Activated CD4-positive, alpha-beta T cell treated with anti-CD3 and anti-CD28 coated beads, Interleukin-2, amount 10 ng/mL, durations not matched to agents 7 days and 5 days (primary cell): ENCODE measurements at regions not wholly inside any gene's neighbourhood (a gene's known extent, or its start where the extent isn't known, plus 50 kb on each side); places are given as distances from the start of the nearest gene placed in this dataset.
"Not testable (repeated sequence)": the region's sequence is repeated elsewhere in the genome, so short reads cannot be mapped to it uniquely, and the experiment has no call there.

Experiments used
- CTCF ChIA-PET: fragments of 350-600 bp; sonication (Branson Sonifier 250); formaldehyde crosslinking; loops from one replicate; lab custom pipeline; 2021; ENCODE audit warnings: antibody characterized with exemption; lab: Charles Lee
- POLR2A ChIA-PET: fragments of 350-600 bp; sonication (Branson Sonifier 250); formaldehyde crosslinking; loops from one replicate; lab custom pipeline; 2021; ENCODE audit warnings: antibody characterized with exemption; lab: Charles Lee
- DNase-seq: peaks from one replicate; pipeline ENCODE4 v3.0.0-alpha.2; 2020
- H3K27ac Mint-ChIP-seq: one replicate; pipeline ENCODE4 v1.8.0; 2021; ENCODE audit warnings: mild to moderate bottlenecking, moderate library complexity, mixed read lengths
- H3K27me3 Mint-ChIP-seq: one replicate; pipeline ENCODE4 v1.8.0; 2021; ENCODE audit warnings: mixed read lengths
- H3K36me3 Mint-ChIP-seq: one replicate; pipeline ENCODE4 v1.8.0; 2021; ENCODE audit warnings: low read depth, mixed read lengths
- H3K4me1 Mint-ChIP-seq: one replicate; pipeline ENCODE4 v1.8.0; 2021; ENCODE audit warnings: mixed read lengths
- H3K4me3 Mint-ChIP-seq: one replicate; pipeline ENCODE4 v1.8.0; 2021; ENCODE audit warnings: mild to moderate bottlenecking, moderate library complexity, mixed read lengths
- H3K9me3 Mint-ChIP-seq: one replicate; pipeline ENCODE4 v1.8.0; 2021; ENCODE audit warnings: mixed read lengths

GRCh38 chr7:26949319-26949718 is 84.9 kb upstream of the SKAP2 start:
- Mint-ChIP-seq H3K27me3 (peaks cover 15% of the 10 kb centered on the region), H3K27ac (no peak overlapping the region), H3K4me3 (no peak overlapping the region), H3K9me3 (no peaks in the 10 kb centered on the region), H3K36me3 (no peaks in the 10 kb centered on the region), H3K4me1 (no peaks in the 10 kb centered on the region)
- POLR2A ChIA-PET = no interaction called here
- CTCF ChIA-PET = interaction anchor here (1.1 kb wide), 1 partner anchor 214 kb away, joined by 4 read pairs; no protein-coding TSS in a partner anchor
- no peak for DNase-seq

- Mint-ChIP-seq H3K4me3 (no peak overlapping the region), H3K27ac (no peak overlapping the region), H3K36me3 (no peaks in the 10 kb centered on the region), H3K27me3 (peaks cover 15% of the 10 kb centered on the region), H3K9me3 (no peaks in the 10 kb centered on the region), H3K4me1 (no peaks in the 10 kb centered on the region)
- no peak for DNase-seq
- CTCF ChIA-PET = interaction anchor here (1.1 kb wide), 1 partner anchor 214 kb away, joined by 4 read pairs; no protein-coding TSS in a partner anchor
- POLR2A ChIA-PET = interaction anchor here (0.6 kb wide), 1 partner anchor 10 kb away, joined by 3 read pairs; no protein-coding TSS in a partner anchor
Observed at GRCh38 chr7:26948617-26949118, 84.3 kb upstream of the SKAP2 start.

- CTCF ChIA-PET = no interaction called here
- Mint-ChIP-seq H3K4me3 (no peak overlapping the region), H3K27ac (no peak overlapping the region), H3K9me3 (no peaks in the 10 kb centered on the region), H3K36me3 (no peaks in the 10 kb centered on the region), H3K27me3 (peaks cover 21% of the 10 kb centered on the region), H3K4me1 (no peaks in the 10 kb centered on the region)
- POLR2A ChIA-PET = no interaction called here
- DNase-seq = no peak
Observed at GRCh38 chr7:26944501-26945358, 80.3 kb upstream of the SKAP2 start.

- Mint-ChIP-seq H3K27me3 (peaks cover 6% of the 10 kb centered on the region), H3K36me3 (no peaks in the 10 kb centered on the region), H3K4me3 (no peak overlapping the region), H3K9me3 (no peaks in the 10 kb centered on the region), H3K4me1 (no peaks in the 10 kb centered on the region), H3K27ac (no peak overlapping the region)
- DNase-seq = no peak
- POLR2A ChIA-PET = no interaction called here
- CTCF ChIA-PET = no interaction called here
Observed at GRCh38 chr7:26937939-26938623, 73.7 kb upstream of the SKAP2 start.

- Mint-ChIP-seq H3K27me3 (peaks cover 4% of the 10 kb centered on the region), H3K9me3 (no peaks in the 10 kb centered on the region), H3K27ac (no peak overlapping the region), H3K4me1 (no peaks in the 10 kb centered on the region), H3K36me3 (no peaks in the 10 kb centered on the region), H3K4me3 (no peak overlapping the region)
- CTCF ChIA-PET = no interaction called here
- no peak for DNase-seq
- POLR2A ChIA-PET = no interaction called here
Observed at GRCh38 chr7:26937306-26937705, 72.9 kb upstream of the SKAP2 start.

- H3K27ac Mint-ChIP-seq, H3K27me3 Mint-ChIP-seq, DNase-seq, H3K4me1 Mint-ChIP-seq, H3K4me3 Mint-ChIP-seq, H3K36me3 Mint-ChIP-seq, H3K9me3 Mint-ChIP-seq, POLR2A ChIA-PET, CTCF ChIA-PET: not testable (repeated sequence)
Observed at GRCh38 chr7:26932616-26933015, 68.2 kb upstream of the SKAP2 start.

- Mint-ChIP-seq H3K36me3 (no peaks in the 10 kb centered on the region), H3K27me3 (peaks cover 6% of the 10 kb centered on the region), H3K9me3 (no peaks in the 10 kb centered on the region), H3K4me1 (no peaks in the 10 kb centered on the region), H3K4me3 (no peak overlapping the region), H3K27ac (no peak overlapping the region)
- ChIA-PET POLR2A (no interaction called here), CTCF (no interaction called here)
- no peak for DNase-seq
Observed at GRCh38 chr7:26930845-26931244, 66.5 kb upstream of the SKAP2 start.

GRCh38 chr7:26930201-26930600 is 65.8 kb upstream of the SKAP2 start:
- DNase-seq = no peak
- no peaks in the 10 kb centered on the region for H3K36me3 Mint-ChIP-seq
- H3K4me1 Mint-ChIP-seq = no peaks in the 10 kb centered on the region
- peaks cover 6% of the 10 kb centered on the region for H3K27me3 Mint-ChIP-seq
- H3K27ac Mint-ChIP-seq = no peak overlapping the region
- CTCF ChIA-PET = no interaction called here
- POLR2A ChIA-PET = no interaction called here
- H3K4me3 Mint-ChIP-seq = no peak overlapping the region
- H3K9me3 Mint-ChIP-seq = no peaks in the 10 kb centered on the region

GRCh38 chr7:26928703-26929347 is 64.4 kb upstream of the SKAP2 start:
- no peak overlapping the region for H3K27ac Mint-ChIP-seq

GRCh38 chr7:26925768-26926167 is 61.4 kb upstream of the SKAP2 start:
- Mint-ChIP-seq H3K4me3 (no peak overlapping the region), H3K27ac (no peak overlapping the region), H3K27me3 (peaks cover 3% of the 10 kb centered on the region), H3K36me3 (no peaks in the 10 kb centered on the region), H3K9me3 (no peaks in the 10 kb centered on the region), H3K4me1 (no peaks in the 10 kb centered on the region)
- CTCF ChIA-PET = no interaction called here
- POLR2A ChIA-PET = no interaction called here
- no peak for DNase-seq

More at GRCh38 chr7:26928703-26929347, 64.4 kb upstream of the SKAP2 start:
- POLR2A ChIA-PET = no interaction called here
- Mint-ChIP-seq H3K9me3 (no peaks in the 10 kb centered on the region), H3K4me1 (no peaks in the 10 kb centered on the region), H3K27me3 (peaks cover 6% of the 10 kb centered on the region), H3K4me3 (no peak overlapping the region), H3K36me3 (no peaks in the 10 kb centered on the region)
- DNase-seq = no peak
- CTCF ChIA-PET = no interaction called here

GRCh38 chr7:26924149-26924767 is 59.9 kb upstream of the SKAP2 start:
- H3K27ac Mint-ChIP-seq = no peak overlapping the region
- POLR2A ChIA-PET = no interaction called here
- H3K4me1 Mint-ChIP-seq = no peaks in the 10 kb centered on the region
- peaks cover 5% of the 10 kb centered on the region for H3K27me3 Mint-ChIP-seq
- H3K4me3 Mint-ChIP-seq = no peak overlapping the region
- no peak for DNase-seq
- no peaks in the 10 kb centered on the region for H3K9me3 Mint-ChIP-seq
- H3K36me3 Mint-ChIP-seq = no peaks in the 10 kb centered on the region
- CTCF ChIA-PET = no interaction called here

- H3K4me1 Mint-ChIP-seq = no peaks in the 10 kb centered on the region
- no peaks in the 10 kb centered on the region for H3K36me3 Mint-ChIP-seq
- H3K27me3 Mint-ChIP-seq = peaks cover 19% of the 10 kb centered on the region
- POLR2A ChIA-PET = interaction anchor here (0.6 kb wide), 1 partner anchor 215 kb away, joined by 3 read pairs; no protein-coding TSS in a partner anchor
- CTCF ChIA-PET = no interaction called here
- no peak for DNase-seq
- H3K4me3 Mint-ChIP-seq = no peak overlapping the region
- H3K27ac Mint-ChIP-seq = no peak overlapping the region
- no peaks in the 10 kb centered on the region for H3K9me3 Mint-ChIP-seq
Observed at GRCh38 chr7:26919906-26920493, 55.6 kb upstream of the SKAP2 start.
